Smooth muscle cell (in vitro differentiated cells): ENCODE measurements at regions not wholly inside any gene's neighbourhood (a gene's known extent, or its start where the extent isn't known, plus 50 kb on each side); places are given as distances from the start of the nearest gene placed in this dataset.

Experiments
- DNase-seq: peaks from one replicate; lab custom pipeline; 2025; ENCODE audit not compliant: unreplicated experiment; lab: John Stamatoyannopoulos, UW
- H2AFZ ChIP-seq: fragments of 200-600 bp; sonication (generic); 2 replicates; pipeline ENCODE4 v1.6.0; 2016; ENCODE audit warnings: antibody characterized with exemption, low read depth, mild to moderate bottlenecking
- H3F3A ChIP-seq: fragments of 200-600 bp; sonication (generic); 2 replicates; pipeline ENCODE4 v1.6.0; 2017; ENCODE audit warnings: antibody characterized with exemption, low read depth
- H3K27ac ChIP-seq: fragments of 200-600 bp; sonication (generic); 2 replicates; pipeline ENCODE4 v1.5.1; 2016; ENCODE audit warnings: low read depth, mild to moderate bottlenecking
- H3K27me3 ChIP-seq: fragments of 200-600 bp; sonication (generic); 2 replicates; pipeline ENCODE4 v1.6.1; 2016; ENCODE audit warnings: low read depth, mild to moderate bottlenecking
- H3K36me3 ChIP-seq: fragments of 200-600 bp; sonication (generic); 2 replicates; pipeline ENCODE4 v1.5.1; 2016; ENCODE audit warnings: low read depth
- H3K4me1 ChIP-seq: fragments of 200-600 bp; sonication (generic); 2 replicates; pipeline ENCODE4 v1.5.1; 2016; ENCODE audit warnings: low read depth
- H3K4me2 ChIP-seq: fragments of 200-600 bp; sonication (generic); 2 replicates; pipeline ENCODE4 v1.6.0; 2016; ENCODE audit warnings: mild to moderate bottlenecking
- H3K4me3 ChIP-seq: fragments of 200-600 bp; sonication (generic); 2 replicates; pipeline ENCODE4 v1.5.1; 2016; ENCODE audit warnings: mild to moderate bottlenecking
- H3K79me2 ChIP-seq: fragments of 200-600 bp; sonication (generic); 2 replicates; pipeline ENCODE4 v1.6.0; 2016; ENCODE audit warnings: low read depth, mild to moderate bottlenecking
- H3K9ac ChIP-seq: fragments of 200-600 bp; sonication (generic); 2 replicates; pipeline ENCODE4 v1.6.0; 2016; ENCODE audit warnings: low read depth
- H3K9me3 ChIP-seq: fragments of 200-600 bp; sonication (generic); replicated peaks from 2 replicates; pipeline ENCODE4 v1.5.1; 2016; ENCODE audit warnings: low read depth
- H4K20me1 ChIP-seq: fragments of 200-600 bp; sonication (generic); 2 replicates; pipeline ENCODE4 v1.6.0; 2016; ENCODE audit warnings: low read depth
- WGBS: methylation state at CpG from one replicate; pipeline ENCODE4 v1.1.7; 2016; ENCODE audit warnings: low lambda C conversion rate; 5-methylcytosine and 5-hydroxymethylcytosine counted together
- TF ChIP-seq, protein P1 (sequence below): fragments of 200-600 bp; sonication (generic); IDR thresholded peaks from 2 replicates; pipeline ENCODE4 v1.5.1; 2017; ENCODE audit warnings: borderline replicate concordance, mild to moderate bottlenecking, antibody characterized with exemption; ENCODE audit not compliant: insufficient read depth, poor library complexity, severe bottlenecking

DNA sequence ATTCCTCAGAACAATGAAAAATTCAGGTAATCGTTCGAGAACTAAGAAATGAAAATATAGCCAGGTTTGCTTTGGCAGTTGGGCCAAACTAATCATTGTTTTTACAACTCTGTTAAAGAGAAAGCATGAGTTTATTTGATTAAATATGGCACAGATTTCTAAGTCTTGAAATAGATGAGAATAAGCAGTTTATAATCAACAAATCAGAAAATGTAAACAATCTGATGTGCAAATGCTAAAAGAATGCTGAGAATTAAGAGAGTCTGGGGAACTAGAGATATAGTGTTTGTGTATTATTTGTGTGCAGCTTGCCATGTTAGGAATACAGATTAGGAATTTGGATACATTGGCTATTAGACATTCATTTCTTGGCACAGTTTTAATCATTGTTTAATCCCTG lies 212.5 kb downstream of the TANC2 start:
- TF ChIP-seq, protein P1, sequence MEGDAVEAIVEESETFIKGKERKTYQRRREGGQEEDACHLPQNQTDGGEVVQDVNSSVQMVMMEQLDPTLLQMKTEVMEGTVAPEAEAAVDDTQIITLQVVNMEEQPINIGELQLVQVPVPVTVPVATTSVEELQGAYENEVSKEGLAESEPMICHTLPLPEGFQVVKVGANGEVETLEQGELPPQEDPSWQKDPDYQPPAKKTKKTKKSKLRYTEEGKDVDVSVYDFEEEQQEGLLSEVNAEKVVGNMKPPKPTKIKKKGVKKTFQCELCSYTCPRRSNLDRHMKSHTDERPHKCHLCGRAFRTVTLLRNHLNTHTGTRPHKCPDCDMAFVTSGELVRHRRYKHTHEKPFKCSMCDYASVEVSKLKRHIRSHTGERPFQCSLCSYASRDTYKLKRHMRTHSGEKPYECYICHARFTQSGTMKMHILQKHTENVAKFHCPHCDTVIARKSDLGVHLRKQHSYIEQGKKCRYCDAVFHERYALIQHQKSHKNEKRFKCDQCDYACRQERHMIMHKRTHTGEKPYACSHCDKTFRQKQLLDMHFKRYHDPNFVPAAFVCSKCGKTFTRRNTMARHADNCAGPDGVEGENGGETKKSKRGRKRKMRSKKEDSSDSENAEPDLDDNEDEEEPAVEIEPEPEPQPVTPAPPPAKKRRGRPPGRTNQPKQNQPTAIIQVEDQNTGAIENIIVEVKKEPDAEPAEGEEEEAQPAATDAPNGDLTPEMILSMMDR = no peak
- 97% methylated on average over 2 of the region's 2 CpGs for WGBS
- H3K36me3 ChIP-seq = no peaks in the 10 kb centered on the region
- H3K4me2 ChIP-seq = no peak overlapping the region
- H3K4me1 ChIP-seq = no peaks in the 10 kb centered on the region
- DNase-seq = no peak
- H3K9ac ChIP-seq = no peak overlapping the region
- H3K79me2 ChIP-seq = peaks cover 5% of the 10 kb centered on the region
- H3F3A ChIP-seq = no peaks in the 10 kb centered on the region
- no peaks in the 10 kb centered on the region for H3K27me3 ChIP-seq
- no peak overlapping the region for H3K4me3 ChIP-seq
- peaks cover 6% of the 10 kb centered on the region for H4K20me1 ChIP-seq
- H2AFZ ChIP-seq = no peak overlapping the region
- no peak overlapping the region for H3K27ac ChIP-seq
- no peaks in the 10 kb centered on the region for H3K9me3 ChIP-seq

DNA sequence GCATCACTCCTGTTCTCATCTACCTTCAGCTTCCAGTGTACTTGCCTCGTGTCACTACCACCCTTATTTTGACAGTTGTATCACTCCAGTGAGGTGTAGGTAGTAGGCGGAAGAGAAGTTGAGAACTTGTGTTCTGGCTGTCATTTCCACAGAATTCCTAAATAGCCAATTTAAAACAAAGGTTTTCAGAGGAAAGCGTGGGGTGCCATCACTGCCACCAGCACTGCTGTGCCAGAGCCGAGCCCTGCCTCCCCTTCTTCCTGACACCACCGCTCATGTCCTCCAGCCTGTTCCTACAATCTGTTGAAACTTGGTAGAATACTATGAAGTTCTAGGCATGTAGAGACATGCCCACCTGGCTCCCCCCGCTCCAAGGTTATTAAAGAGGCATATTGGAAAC lies 215.8 kb downstream of the TANC2 start:
- no peaks in the 10 kb centered on the region for H3K27me3 ChIP-seq
- H3K4me3 ChIP-seq = no peak overlapping the region
- 97% methylated on average over 6 of the region's 6 CpGs for WGBS
- H3K9ac ChIP-seq = no peak overlapping the region
- peaks cover 5% of the 10 kb centered on the region for H3K79me2 ChIP-seq
- H3K4me2 ChIP-seq = no peak overlapping the region
- H3K27ac ChIP-seq = no peak overlapping the region
- H3F3A ChIP-seq = no peaks in the 10 kb centered on the region
- TF ChIP-seq, protein P1 = no peak
- no peak for DNase-seq
- no peaks in the 10 kb centered on the region for H3K36me3 ChIP-seq
- no peak overlapping the region for H2AFZ ChIP-seq
- H4K20me1 ChIP-seq = peaks cover 8% of the 10 kb centered on the region
- no peaks in the 10 kb centered on the region for H3K9me3 ChIP-seq
- H3K4me1 ChIP-seq = no peaks in the 10 kb centered on the region

DNA sequence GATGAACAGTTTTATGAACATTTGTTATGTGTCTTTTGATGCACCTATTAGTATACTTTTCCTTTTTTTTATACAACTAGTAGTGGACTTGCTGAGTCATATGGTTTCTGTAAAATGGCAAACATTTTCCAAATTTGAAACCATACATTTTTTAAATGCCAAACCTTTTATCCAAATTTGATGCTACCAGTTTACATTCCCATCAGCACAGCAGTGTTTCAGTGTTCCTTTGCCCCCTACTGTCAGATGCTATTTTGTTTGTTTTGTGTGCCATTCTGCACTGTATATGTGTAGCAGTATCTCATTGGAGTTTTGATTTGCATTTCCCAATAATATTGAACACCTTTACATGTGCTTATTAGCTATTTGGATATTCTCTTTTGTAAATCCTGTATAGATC lies 219.4 kb downstream of the TANC2 start:
- H3K27ac ChIP-seq = no peak overlapping the region
- H3K4me3 ChIP-seq = no peak overlapping the region
- no peaks in the 10 kb centered on the region for H3K9me3 ChIP-seq
- peaks cover 18% of the 10 kb centered on the region for H4K20me1 ChIP-seq
- no peak overlapping the region for H2AFZ ChIP-seq
- H3K79me2 ChIP-seq = peaks cover 3% of the 10 kb centered on the region
- H3K4me2 ChIP-seq = no peak overlapping the region
- H3K9ac ChIP-seq = no peak overlapping the region
- H3K4me1 ChIP-seq = no peaks in the 10 kb centered on the region
- H3K27me3 ChIP-seq = no peaks in the 10 kb centered on the region
- no peak for DNase-seq
- H3F3A ChIP-seq = no peaks in the 10 kb centered on the region
- TF ChIP-seq, protein P1 = no peak
- no peaks in the 10 kb centered on the region for H3K36me3 ChIP-seq

DNA sequence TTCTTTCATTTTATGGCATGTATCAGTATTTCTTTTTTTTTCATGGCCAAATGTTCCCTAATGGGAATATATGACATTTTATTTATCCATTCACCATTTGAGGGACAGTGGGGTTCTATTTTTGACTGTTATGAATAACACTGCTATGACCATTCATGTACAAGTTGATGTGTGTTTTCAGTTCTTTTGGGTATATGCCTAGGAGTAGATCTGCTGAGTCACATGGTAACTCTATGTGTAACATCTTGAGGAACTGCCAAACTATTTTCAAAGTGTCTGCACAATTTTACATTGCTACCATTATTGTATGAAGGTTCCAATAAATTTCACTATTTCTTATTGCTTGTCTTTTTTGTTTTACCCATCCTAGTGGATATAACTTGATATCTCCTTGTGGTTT lies 223.0 kb downstream of the TANC2 start:
- no peak overlapping the region for H3K4me2 ChIP-seq
- H3K9me3 ChIP-seq = no peaks in the 10 kb centered on the region
- peaks cover 30% of the 10 kb centered on the region for H4K20me1 ChIP-seq
- H3K4me3 ChIP-seq = no peak overlapping the region
- no peak overlapping the region for H3K9ac ChIP-seq
- H3K27ac ChIP-seq = no peak overlapping the region
- H3K27me3 ChIP-seq = no peaks in the 10 kb centered on the region
- no peak overlapping the region for H2AFZ ChIP-seq
- H3K4me1 ChIP-seq = no peaks in the 10 kb centered on the region
- H3K79me2 ChIP-seq = no peaks in the 10 kb centered on the region
- TF ChIP-seq, protein P1 = no peak
- no peaks in the 10 kb centered on the region for H3K36me3 ChIP-seq
- no peaks in the 10 kb centered on the region for H3F3A ChIP-seq
- DNase-seq = no peak
